HG03558 (cell line): ENCODE measurements at regions not wholly inside any gene's neighbourhood (a gene's known extent, or its start where the extent isn't known, plus 50 kb on each side); places are given as distances from the start of the nearest gene placed in this dataset.

Experiments used
- ATAC-seq: cut with Tn5 transposase; IDR thresholded peaks from one replicate; pipeline ENCODE4 v1.9.1; 2021; ENCODE audit warnings: moderate number of reproducible peaks; ENCODE audit not compliant: unreplicated experiment; ENCODE audit errors: extremely low read depth

DNA sequence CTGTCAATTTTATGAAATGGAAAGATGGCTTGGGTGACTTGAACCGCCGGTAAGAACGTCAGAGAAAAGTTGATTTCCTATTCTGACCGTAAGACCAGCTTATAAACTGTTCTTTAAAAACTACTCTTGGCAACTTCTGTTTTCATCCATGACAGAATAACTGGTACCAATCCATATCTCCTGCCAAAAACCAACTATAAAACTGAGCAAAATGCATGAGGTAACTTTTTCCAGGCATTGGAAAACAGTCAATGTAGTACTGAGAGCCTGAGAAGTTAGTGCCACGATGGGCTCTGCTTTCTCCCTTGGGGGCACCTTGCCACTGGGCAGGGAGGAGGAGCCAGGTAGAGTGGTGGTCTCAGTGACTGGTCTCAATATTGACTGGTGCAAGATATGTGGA is 615.2 kb upstream of the TBL1XR1 start:
- no peak for ATAC-seq

- ATAC-seq, result no peak
Measured at GRCh38 chr3:177813322-177813721, 616.0 kb upstream of the TBL1XR1 start.

DNA sequence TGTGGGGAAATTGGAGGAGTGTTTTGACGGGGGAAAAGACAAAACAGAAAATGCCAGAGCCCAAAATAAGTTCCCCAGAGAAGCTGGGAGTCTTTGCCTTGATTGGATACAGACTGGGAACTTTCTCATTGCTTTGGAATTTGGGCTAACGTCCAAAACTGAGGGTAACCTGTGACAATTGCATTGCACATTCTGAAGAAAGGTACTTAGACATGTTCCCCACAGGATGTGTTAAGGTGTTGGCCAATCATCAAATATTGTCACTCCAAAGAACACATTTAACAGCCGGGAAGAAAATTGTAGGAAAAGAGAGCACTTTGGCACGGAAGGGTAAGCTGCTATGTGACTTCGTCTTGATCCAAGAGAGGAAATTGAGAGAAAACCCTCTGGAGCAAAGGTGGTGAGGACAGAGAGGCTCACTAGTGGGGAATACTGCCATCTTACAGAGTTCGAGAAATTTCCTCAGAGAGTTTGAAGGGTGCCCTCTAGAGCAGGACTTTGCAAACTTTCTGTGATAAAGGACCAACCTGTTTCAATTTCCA is 619.5 kb upstream of the TBL1XR1 start:
- no peak for ATAC-seq

GRCh38 chr3:177817751-177818150 is 620.5 kb upstream of the TBL1XR1 start:
- no peak for ATAC-seq

GRCh38 chr3:177818712-177819240 is 621.5 kb upstream of the TBL1XR1 start:
- no peak for ATAC-seq

DNA sequence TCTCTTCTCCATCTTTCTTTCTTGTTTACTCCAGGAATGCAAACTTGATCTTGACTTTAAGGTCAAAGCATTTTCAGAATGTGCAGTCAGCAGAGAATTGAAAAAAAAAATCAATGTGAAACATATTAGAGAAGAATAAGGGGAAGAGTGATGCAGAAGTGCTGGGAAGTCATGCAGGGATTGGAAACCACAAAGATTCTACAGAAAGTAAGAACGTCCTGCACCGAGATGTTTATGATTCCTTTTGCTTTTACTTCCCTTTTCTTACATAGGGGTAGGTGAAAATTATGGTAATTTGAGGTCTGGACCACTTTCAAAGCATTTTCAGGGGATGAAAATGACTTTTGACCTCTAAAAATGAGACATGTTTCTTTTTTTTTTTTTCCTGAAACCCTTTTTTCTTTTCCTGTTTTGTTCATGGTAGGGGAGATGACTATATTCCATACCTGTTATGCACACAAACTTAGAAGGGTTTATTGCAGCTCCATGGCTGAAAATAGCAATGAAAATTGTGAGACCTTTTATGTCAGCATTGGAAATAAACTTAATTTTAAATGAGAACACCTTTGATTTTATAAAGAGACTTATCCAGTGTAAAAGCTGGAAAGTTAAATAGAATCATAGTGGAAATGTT is 623.5 kb upstream of the TBL1XR1 start:
- no peak for ATAC-seq

DNA sequence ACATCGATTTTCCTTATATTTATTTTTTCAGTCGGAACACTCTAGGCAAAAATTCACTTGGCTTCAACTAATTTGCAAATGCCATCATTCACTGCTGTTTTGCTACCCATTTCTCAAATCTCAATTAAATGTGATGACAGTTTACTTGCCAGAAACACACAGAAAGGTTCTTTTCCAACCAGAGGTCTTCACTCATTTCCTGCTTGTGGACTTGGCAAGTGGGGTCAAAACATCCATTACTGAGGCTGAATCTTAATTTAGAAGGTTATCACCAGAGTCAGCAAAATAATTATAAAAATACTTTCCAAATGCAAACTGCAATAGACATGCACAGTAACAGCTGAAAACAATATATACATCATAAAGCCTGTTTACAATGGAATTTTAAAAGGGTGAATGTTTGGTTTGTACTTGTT is 625.4 kb upstream of the TBL1XR1 start:
- ATAC-seq, result no peak

- ATAC-seq, result no peak
Measured at GRCh38 chr3:177823701-177824189, 626.5 kb upstream of the TBL1XR1 start.

- no peak for ATAC-seq
Measured at GRCh38 chr3:177824190-177824786, 627.0 kb upstream of the TBL1XR1 start.

DNA sequence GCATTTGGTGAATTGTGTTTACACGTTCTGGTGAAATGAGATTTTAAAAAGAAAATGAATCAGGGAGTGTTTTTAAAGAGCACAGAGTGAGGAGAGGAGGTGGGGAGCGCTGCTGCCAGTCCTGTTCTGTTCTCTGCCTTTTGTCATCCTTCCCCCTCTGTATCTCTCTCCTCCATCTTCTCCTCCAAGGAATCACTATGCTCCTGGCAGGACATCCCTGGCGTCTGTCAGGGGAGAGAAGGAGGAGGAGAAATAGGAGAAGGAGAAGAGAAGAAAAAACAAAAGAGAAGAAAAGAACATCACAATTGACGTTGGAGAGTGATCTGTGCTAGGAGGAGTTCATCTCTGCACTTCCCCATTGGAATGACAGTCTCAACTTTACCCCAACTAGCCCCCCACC is 627.6 kb upstream of the TBL1XR1 start:
- ATAC-seq, result no peak

GRCh38 chr3:177826253-177826652 is 629.0 kb upstream of the TBL1XR1 start:
- no peak for ATAC-seq

DNA sequence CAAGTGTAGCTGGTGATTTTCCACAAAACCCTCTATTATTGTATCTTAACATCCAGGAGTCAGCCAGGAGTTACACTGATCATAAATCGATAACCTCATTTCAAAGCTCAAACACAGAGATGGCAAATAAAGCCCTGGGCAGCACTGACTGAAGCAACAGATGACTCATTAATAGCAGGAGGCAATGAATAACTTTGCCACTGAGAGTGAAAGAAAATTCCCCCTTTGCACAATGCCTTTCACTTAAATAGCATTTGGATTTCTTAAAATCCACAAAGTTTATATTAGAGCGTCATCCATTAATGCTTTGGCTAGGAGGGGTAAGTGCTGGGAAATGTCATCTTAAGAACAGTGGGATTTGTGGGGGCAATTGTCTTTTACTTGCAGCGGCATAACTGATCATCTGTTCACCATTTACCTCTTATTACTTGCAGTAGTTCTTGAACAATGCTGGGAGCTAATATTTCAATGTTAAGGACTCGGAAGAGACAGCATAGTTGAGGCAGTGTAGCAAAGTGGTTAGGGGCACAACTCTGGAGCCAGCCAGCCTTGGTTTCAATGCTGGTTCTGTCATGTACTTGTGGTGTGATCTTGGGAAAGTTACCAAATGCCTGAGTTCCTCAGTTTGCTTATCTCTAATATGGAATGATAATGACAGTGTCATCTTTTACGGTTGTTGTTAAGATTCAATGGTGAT is 630.4 kb upstream of the TBL1XR1 start:
- ATAC-seq, result no peak

DNA sequence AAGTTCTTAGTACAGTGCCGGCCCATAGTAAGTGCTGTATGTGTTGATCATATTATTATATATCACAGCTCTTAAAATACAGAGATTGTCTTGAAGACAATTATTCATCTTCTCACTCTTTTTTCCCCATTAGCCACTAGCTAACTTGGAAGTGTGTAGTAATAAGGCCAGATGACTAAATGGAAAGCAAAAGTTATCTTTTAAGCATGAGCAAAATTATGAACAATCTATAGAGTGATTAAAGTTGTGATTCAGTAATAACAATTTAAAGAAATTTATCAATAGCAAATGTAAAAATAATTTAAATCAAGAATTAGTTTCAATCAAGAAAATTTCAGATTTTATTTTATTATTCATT is 630.9 kb upstream of the TBL1XR1 start:
- ATAC-seq, result no peak

DNA sequence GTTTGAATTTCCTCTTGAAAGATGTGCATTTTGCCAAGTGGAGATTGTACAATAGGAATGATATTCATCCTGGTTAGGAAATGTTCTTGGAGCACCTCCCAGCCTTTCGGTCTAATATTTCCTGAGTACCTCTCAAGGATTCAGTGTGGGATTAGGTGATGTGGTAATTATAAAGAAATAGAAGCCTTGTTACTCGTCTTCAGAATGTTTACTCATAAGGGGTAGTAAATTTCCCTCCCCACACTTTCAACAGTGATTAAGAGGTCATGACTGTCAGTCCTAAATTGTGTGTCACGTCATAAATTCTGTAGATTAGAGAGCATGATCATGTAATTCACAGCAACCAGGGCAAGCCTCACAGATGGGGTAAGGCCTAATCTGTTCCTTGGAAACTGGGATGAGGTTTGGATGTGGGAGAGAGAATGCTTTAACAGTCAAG is 633.1 kb upstream of the TBL1XR1 start:
- ATAC-seq, result no peak

DNA sequence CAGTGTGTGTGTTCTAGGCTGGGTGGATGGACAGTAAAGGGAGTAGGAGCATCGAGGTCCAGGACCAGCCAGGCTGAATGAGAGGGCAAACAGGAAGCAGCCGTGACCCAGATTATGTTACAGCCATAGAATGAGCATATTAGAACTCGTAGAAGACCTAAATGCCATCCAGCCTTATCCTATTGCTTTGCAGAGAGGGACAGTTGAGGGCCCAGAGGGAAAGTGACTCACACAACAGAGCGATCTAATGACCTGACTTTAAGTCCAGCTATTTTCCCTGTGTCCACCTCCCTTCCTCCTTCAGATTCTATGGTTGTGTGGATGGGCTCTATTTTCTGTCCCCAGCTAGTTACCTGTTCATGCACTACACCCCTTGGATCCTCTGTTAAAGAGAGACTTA is 634.1 kb upstream of the TBL1XR1 start:
- no peak for ATAC-seq

GRCh38 chr3:177832880-177833279 is 635.6 kb upstream of the TBL1XR1 start:
- no peak for ATAC-seq

DNA sequence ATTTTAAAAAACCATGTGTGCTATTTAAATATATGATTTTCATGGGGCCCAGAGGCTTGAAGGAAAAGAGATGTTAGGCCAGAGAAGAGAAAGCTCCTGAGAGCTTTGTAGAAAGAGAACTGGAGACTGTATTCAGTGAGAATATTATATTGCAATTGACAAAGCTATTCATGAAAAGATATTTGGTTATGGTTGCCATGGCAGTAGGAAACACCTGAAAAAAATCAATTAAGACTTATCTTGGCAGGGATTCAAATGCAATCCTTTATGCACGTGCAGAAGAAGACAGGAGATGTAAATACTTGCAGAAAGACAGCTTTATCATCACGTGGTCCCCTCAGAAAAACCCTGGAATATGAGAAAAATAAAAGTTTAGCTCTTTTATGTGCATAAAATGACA is 636.0 kb upstream of the TBL1XR1 start:
- ATAC-seq, result no peak

- ATAC-seq, result no peak
Measured at GRCh38 chr3:177835008-177835407, 637.7 kb upstream of the TBL1XR1 start.

DNA sequence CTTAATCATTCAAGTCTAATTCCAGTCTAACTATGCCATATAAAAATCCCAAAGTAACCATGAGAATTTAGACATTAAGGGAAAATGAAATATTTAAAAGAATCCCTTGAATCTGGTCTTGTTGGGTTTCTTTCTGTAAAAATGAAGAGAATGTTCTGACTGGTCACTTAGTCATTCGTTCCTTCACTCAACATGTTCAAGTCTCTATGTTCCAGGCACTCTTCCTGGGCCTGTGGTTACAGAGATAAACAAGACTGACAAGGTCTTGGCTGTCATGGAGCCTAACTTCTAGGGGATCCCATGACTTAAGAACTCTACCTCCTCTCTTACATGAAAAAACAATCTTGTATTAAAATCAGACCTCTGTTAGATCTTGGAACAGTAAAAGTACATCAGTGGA is 638.6 kb upstream of the TBL1XR1 start:
- no peak for ATAC-seq

DNA sequence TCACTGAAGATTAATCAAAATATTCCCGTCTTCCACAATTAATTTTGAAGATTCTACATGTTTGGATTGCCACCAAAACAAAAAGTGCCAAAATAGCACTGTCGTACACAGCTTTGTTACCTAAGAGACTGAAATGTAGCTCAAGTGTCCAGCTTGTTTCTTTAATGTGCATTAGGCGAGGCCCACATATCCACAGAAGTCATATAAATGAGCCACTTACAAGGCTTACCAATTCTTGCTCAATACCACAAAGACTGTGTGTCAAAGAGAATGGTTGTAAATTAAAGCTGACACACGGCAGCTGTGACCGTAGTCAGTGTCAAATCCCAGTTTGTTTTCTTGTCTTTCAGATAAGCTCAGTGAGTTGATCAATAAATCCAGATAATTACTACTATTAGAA is 639.4 kb upstream of the TBL1XR1 start:
- no peak for ATAC-seq
